SK-N-SH treated with all-trans-retinoic acid at 6 μM for 48 hours (cell line): ENCODE measurements at regions not wholly inside any gene's neighbourhood (a gene's known extent, or its start where the extent isn't known, plus 50 kb on each side); places are given as distances from the start of the nearest gene placed in this dataset.

Source experiments
- OSR1 ChIP-seq: fragments of 250-450 bp; sonication (Bioruptor Pico); IDR thresholded peaks from 2 replicates; pipeline ENCODE4 v1.8.0; 2022; ENCODE audit warnings: moderate library complexity, mild to moderate bottlenecking, inconsistent platforms
- RARB ChIP-seq: fragments of 250-450 bp; sonication (Bioruptor Pico); IDR thresholded peaks from 2 replicates; pipeline ENCODE4 v1.8.0; 2021; ENCODE audit warnings: mild to moderate bottlenecking, moderate library complexity
- ZNF8 ChIP-seq: fragments of 450-650 bp; formaldehyde crosslinking; IDR thresholded peaks from 2 replicates; pipeline ENCODE4 v1.5.0; 2020; ENCODE audit warnings: mild to moderate bottlenecking, moderate library complexity

DNA sequence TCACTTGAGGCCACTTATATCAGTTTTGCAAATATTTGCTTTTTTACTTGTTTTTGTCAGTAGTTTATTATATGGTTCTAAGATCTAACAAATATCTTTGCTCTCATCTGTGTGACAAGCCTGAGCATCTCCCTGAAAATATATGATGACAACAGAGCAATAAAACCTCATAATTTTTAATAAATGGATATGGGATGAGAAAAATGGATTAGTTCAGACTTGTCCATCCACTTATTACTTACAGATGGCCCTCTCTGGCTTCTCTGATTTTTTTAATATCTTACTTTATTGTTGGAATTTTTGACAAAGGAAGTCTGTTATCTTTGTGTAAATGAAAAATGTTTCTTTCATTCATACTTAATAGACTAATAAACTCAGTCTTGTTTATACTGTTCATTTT, 491.4 kb upstream of the RAG2 start:
- TF ChIP-seq OSR1 (CRISPR knock-in tag) (no peak), RARB (CRISPR knock-in tag) (no peak), ZNF8 (CRISPR knock-in tag) (no peak)
